ENCODE measurements at regions not wholly inside any gene's neighbourhood (a gene's known extent, or its start where the extent isn't known, plus 50 kb on each side); places are given as distances from the start of the nearest gene placed in this dataset.

GRCh38 chr7:13077466-13077865 lies 390.0 kb downstream of the ARL4A start:
- TF ChIP-seq CTCF (IDR thresholded peaks at IDR 0.05) = no peak
- TF ChIP-seq POLR2A (IDR thresholded peaks at IDR 0.05) = no peak
- TF ChIP-seq POLR2AphosphoS5 (IDR thresholded peaks at IDR 0.05) = no peak
- TF ChIP-seq EP300 (IDR thresholded peaks at IDR 0.05) = no peak

All from sigmoid colon (tissue), 4 donors.